ENCODE measurements at regions not wholly inside any gene's neighbourhood (a gene's known extent, or its start where the extent isn't known, plus 50 kb on each side); places are given as distances from the start of the nearest gene placed in this dataset.

- peak; percentile 20 for DNase-seq (ENCODE audit: low read depth)
Measured at GRCh38 chr13:107203146-107203847, 635.4 kb upstream of the ARGLU1 start.

- peak; percentile 88 for DNase-seq (ENCODE audit: low read depth)
Measured at GRCh38 chr13:107202371-107203023, 634.6 kb upstream of the ARGLU1 start.

GRCh38 chr13:107200491-107200890, 632.6 kb upstream of the ARGLU1 start:
- DNase-seq (ENCODE audit: low read depth): no peak

GRCh38 chr13:107192289-107192688, 624.4 kb upstream of the ARGLU1 start:
- peak; percentile 36 for DNase-seq (ENCODE audit: low read depth)

- no peak for DNase-seq (ENCODE audit: low read depth)
Measured at GRCh38 chr13:107190065-107190464, 622.1 kb upstream of the ARGLU1 start.

- peak; percentile 81 for DNase-seq (ENCODE audit: low read depth)
Measured at GRCh38 chr13:107185889-107186288, 618.0 kb upstream of the ARGLU1 start.

- no peak for DNase-seq (ENCODE audit: low read depth)
Measured at GRCh38 chr13:107170270-107170931, 602.5 kb upstream of the ARGLU1 start.

GRCh38 chr13:107157271-107157670, 589.3 kb upstream of the ARGLU1 start:
- no peak for DNase-seq (ENCODE audit: low read depth)

GRCh38 chr13:107144432-107144831, 576.5 kb upstream of the ARGLU1 start:
- DNase-seq (ENCODE audit: low read depth): peak; percentile 24

GRCh38 chr13:107141767-107142166, 573.8 kb upstream of the ARGLU1 start:
- DNase-seq (ENCODE audit: low read depth): no peak

GRCh38 chr13:107139006-107139405, 571.1 kb upstream of the ARGLU1 start:
- DNase-seq (ENCODE audit: low read depth): no peak

- DNase-seq (ENCODE audit: low read depth): no peak
Measured at GRCh38 chr13:107138486-107138885, 570.5 kb upstream of the ARGLU1 start.

GRCh38 chr13:107133950-107134349, 566.0 kb upstream of the ARGLU1 start:
- DNase-seq (ENCODE audit: low read depth): no peak

- DNase-seq (ENCODE audit: low read depth): no peak
Measured at GRCh38 chr13:107130566-107130965, 562.6 kb upstream of the ARGLU1 start.

- no peak for DNase-seq (ENCODE audit: low read depth)
Measured at GRCh38 chr13:107124730-107125129, 556.8 kb upstream of the ARGLU1 start.

GRCh38 chr13:107124129-107124718, 556.3 kb upstream of the ARGLU1 start:
- DNase-seq (ENCODE audit: low read depth): peak; percentile 17

- DNase-seq (ENCODE audit: low read depth): no peak
Measured at GRCh38 chr13:107121793-107122192, 553.9 kb upstream of the ARGLU1 start.

- DNase-seq (ENCODE audit: low read depth): no peak
Measured at GRCh38 chr13:107119989-107120881, 552.3 kb upstream of the ARGLU1 start.

- DNase-seq (ENCODE audit: low read depth): no peak
Measured at GRCh38 chr13:107118506-107118905, 550.6 kb upstream of the ARGLU1 start.

GRCh38 chr13:107117327-107118012, 549.5 kb upstream of the ARGLU1 start:
- peak; percentile 28 for DNase-seq (ENCODE audit: low read depth)

GRCh38 chr13:107113387-107113786, 545.5 kb upstream of the ARGLU1 start:
- DNase-seq (ENCODE audit: low read depth): no peak
